Chondrocyte (in vitro differentiated cells): ENCODE measurements at regions not wholly inside any gene's neighbourhood (a gene's known extent, or its start where the extent isn't known, plus 50 kb on each side); places are given as distances from the start of the nearest gene placed in this dataset.

Experiments used
- DNase-seq: peaks from one replicate; pipeline ENCODE4 v3.0.0; 2021; ENCODE audit warnings: mixed read lengths, low spot score
- H3K27ac Mint-ChIP-seq: one replicate; pipeline ENCODE4 v1.8.0; 2021; ENCODE audit warnings: mild to moderate bottlenecking, moderate library complexity, mixed read lengths; ENCODE audit not compliant: unreplicated experiment
- H3K27me3 Mint-ChIP-seq: 2 replicates; pipeline ENCODE4 v1.8.0; 2021; ENCODE audit warnings: low read depth, mixed read lengths
- H3K36me3 Mint-ChIP-seq: 2 replicates; pipeline ENCODE4 v1.8.0; 2021; ENCODE audit warnings: low read depth, mixed read lengths
- H3K4me1 Mint-ChIP-seq: 2 replicates; pipeline ENCODE4 v1.8.0; 2021; ENCODE audit warnings: low read depth, mild to moderate bottlenecking, mixed read lengths
- H3K4me3 Mint-ChIP-seq: one replicate; pipeline ENCODE4 v1.8.0; 2021; ENCODE audit warnings: mild to moderate bottlenecking, moderate library complexity, mixed read lengths; ENCODE audit not compliant: unreplicated experiment
- H3K9me3 Mint-ChIP-seq: 2 replicates; pipeline ENCODE4 v1.8.0; 2021; ENCODE audit warnings: low read depth, mixed read lengths
- TF ChIP-seq, protein P1 (sequence below): fragments of 200-600 bp; sonication (generic); IDR thresholded peaks from 2 replicates; pipeline ENCODE4 v1.5.0; 2021; ENCODE audit warnings: antibody characterized with exemption, mild to moderate bottlenecking, moderate library complexity

DNA sequence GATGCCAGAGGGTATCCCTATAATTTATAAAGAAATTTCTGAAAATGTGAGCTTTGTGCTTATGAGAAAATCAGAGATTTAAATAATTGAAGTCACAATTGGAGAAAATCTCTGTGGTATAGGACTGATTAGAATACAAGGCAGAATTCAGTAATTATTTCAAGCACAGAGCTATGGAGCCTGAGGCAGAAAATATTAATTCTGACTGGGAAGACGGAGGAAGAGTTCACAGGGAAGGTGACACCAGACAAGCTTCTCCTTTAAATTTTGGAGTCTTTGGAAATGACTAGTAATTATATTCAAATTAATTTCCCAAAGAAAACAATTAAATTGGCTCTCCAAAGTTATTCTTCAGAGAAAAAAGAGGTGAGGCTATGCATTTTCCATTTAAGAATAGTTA is 121.5 kb downstream of the CHRM3 start:
- no peak overlapping the region for H3K27ac Mint-ChIP-seq
- peaks cover 2% of the 10 kb centered on the region for H3K27me3 Mint-ChIP-seq
- no peak for DNase-seq
- TF ChIP-seq, protein P1, sequence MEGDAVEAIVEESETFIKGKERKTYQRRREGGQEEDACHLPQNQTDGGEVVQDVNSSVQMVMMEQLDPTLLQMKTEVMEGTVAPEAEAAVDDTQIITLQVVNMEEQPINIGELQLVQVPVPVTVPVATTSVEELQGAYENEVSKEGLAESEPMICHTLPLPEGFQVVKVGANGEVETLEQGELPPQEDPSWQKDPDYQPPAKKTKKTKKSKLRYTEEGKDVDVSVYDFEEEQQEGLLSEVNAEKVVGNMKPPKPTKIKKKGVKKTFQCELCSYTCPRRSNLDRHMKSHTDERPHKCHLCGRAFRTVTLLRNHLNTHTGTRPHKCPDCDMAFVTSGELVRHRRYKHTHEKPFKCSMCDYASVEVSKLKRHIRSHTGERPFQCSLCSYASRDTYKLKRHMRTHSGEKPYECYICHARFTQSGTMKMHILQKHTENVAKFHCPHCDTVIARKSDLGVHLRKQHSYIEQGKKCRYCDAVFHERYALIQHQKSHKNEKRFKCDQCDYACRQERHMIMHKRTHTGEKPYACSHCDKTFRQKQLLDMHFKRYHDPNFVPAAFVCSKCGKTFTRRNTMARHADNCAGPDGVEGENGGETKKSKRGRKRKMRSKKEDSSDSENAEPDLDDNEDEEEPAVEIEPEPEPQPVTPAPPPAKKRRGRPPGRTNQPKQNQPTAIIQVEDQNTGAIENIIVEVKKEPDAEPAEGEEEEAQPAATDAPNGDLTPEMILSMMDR = no peak
- no peaks in the 10 kb centered on the region for H3K4me1 Mint-ChIP-seq
- H3K4me3 Mint-ChIP-seq = no peak overlapping the region
- peaks cover 30% of the 10 kb centered on the region for H3K9me3 Mint-ChIP-seq
- peaks cover 2% of the 10 kb centered on the region for H3K36me3 Mint-ChIP-seq

DNA sequence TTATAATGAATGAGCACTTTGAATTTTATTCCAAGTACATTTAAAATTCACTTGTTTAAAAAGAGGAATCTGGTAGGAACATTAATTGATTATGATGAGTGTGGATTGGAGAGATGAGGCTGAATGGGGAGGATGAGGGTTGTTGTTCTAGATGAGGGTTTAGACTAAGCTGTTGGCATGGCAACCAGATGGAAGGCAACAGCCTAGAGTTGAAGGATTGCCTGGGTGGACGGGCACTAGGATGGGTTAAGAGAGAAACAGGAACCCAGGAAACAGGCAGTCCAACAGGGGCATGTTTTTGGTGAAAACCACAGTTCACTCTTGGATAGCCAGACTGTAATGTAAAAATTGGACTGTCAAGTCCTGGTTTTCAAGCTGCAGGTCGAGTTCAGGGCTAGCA is 125.5 kb downstream of the CHRM3 start:
- Mint-ChIP-seq H3K4me1 (no peaks in the 10 kb centered on the region), H3K27ac (no peak overlapping the region), H3K9me3 (peaks cover 7% of the 10 kb centered on the region), H3K27me3 (peaks cover 2% of the 10 kb centered on the region), H3K36me3 (no peaks in the 10 kb centered on the region), H3K4me3 (no peak overlapping the region)
- DNase-seq = no peak
- TF ChIP-seq, protein P1 = no peak

GRCh38 chr1:239516579-239516978 is 130.2 kb downstream of the CHRM3 start:
- Mint-ChIP-seq H3K27me3 (peaks cover 4% of the 10 kb centered on the region), H3K36me3 (no peaks in the 10 kb centered on the region), H3K4me1 (no peaks in the 10 kb centered on the region), H3K9me3 (no peaks in the 10 kb centered on the region), H3K27ac (no peak overlapping the region), H3K4me3 (no peak overlapping the region)
- DNase-seq = no peak
- TF ChIP-seq, protein P1 = no peak

DNA sequence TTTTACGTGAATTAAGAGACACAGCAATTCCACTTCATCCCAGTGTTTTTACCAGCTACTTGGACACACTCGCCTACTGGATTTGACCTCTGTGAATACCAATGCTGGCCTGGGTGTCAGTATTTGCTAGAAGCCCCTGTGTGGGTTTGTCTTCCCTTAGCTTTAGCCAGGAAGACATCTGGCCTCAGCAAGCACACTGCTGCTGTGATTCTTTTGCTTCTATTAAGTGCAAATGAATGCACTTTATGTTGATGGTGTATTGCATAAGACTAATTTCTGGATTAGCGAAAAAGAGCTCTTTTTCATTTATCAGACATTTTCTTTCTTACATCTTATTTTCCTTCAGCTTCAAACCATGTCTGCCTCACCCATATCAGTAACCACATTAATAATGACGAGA is 140.0 kb downstream of the CHRM3 start:
- Mint-ChIP-seq H3K27ac (no peak overlapping the region), H3K27me3 (peaks cover 10% of the 10 kb centered on the region), H3K4me3 (no peak overlapping the region), H3K36me3 (no peaks in the 10 kb centered on the region), H3K9me3 (no peaks in the 10 kb centered on the region), H3K4me1 (no peaks in the 10 kb centered on the region)
- TF ChIP-seq, protein P1 = no peak
- no peak for DNase-seq

DNA sequence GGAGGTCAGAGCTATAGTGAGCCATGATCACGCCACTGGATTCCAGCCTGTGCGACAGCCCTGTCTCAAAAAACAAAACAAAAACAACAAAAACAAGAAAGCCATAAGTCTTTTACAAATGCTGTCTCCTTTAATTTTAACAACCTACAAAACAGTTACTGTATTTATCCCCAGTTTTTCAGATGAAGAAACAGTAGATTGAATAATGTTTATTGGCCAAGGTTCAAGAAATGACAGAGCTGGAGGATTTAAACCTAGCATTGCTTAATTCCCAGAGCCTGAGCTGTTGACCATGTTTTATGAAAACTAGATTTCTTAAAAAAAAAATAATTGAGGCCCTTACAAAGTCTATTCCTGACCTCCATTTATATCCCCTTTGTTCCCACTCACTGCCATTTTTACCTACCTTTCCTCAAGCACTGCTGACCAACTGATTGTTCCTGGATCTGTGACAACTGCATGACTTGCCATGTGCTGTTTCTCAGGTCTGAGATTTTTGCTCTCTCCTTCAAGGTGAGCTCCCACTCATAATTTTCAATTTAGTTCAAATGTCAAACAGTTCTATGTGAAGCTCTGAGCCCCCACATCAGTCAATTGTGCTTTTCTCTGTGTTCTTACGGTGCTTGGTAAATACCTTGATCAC is 140.8 kb downstream of the CHRM3 start:
- Mint-ChIP-seq H3K27ac (no peak overlapping the region), H3K4me3 (no peak overlapping the region), H3K4me1 (no peaks in the 10 kb centered on the region), H3K36me3 (no peaks in the 10 kb centered on the region), H3K9me3 (no peaks in the 10 kb centered on the region), H3K27me3 (peaks cover 10% of the 10 kb centered on the region)
- TF ChIP-seq, protein P1 = no peak
- DNase-seq = no peak
